ENCODE measurements at regions not wholly inside any gene's neighbourhood (a gene's known extent, or its start where the extent isn't known, plus 50 kb on each side); places are given as distances from the start of the nearest gene placed in this dataset.

DNA sequence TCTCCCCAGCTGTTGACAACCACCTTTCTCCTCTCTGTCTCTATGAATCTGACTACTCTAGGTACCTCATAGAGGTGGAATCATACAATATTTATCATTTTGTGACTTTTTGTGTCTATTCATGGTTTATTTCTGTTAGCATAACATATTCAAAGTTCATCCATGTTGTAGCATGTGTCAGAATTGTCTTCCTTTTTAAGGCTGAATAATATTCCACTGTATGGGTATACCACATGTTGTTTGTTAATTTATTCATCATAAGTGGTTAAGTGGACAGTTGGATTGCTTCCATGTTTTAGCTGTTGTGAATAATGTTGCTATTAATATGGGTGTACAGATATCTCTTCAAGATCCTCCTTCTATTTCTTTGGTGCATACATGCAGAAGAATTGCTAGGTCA lies 69.9 kb upstream of the COMTD1 start:
- TF ChIP-seq, protein P1, sequence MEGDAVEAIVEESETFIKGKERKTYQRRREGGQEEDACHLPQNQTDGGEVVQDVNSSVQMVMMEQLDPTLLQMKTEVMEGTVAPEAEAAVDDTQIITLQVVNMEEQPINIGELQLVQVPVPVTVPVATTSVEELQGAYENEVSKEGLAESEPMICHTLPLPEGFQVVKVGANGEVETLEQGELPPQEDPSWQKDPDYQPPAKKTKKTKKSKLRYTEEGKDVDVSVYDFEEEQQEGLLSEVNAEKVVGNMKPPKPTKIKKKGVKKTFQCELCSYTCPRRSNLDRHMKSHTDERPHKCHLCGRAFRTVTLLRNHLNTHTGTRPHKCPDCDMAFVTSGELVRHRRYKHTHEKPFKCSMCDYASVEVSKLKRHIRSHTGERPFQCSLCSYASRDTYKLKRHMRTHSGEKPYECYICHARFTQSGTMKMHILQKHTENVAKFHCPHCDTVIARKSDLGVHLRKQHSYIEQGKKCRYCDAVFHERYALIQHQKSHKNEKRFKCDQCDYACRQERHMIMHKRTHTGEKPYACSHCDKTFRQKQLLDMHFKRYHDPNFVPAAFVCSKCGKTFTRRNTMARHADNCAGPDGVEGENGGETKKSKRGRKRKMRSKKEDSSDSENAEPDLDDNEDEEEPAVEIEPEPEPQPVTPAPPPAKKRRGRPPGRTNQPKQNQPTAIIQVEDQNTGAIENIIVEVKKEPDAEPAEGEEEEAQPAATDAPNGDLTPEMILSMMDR (IDR thresholded peaks at IDR 0.05): no peak
- TF ChIP-seq POLR2A (IDR thresholded peaks at IDR 0.05) (no peak), EP300 (IDR thresholded peaks at IDR 0.05) (no peak)
